ENCODE measurements at regions not wholly inside any gene's neighbourhood (a gene's known extent, or its start where the extent isn't known, plus 50 kb on each side); places are given as distances from the start of the nearest gene placed in this dataset.

GRCh38 chr10:33813415-33813814 lies 478.9 kb upstream of the NRP1 start:
- DNase-seq (ENCODE audit: low read depth): no peak
- no peak overlapping the region for H3K4me3 ChIP-seq (ENCODE audit: low read depth, low read length)
- no peak for TF ChIP-seq CTCF (IDR thresholded peaks at IDR 0.05; ENCODE audit: low read depth, low read length, missing control alignments)

GRCh38 chr10:33812586-33812985 lies 478.1 kb upstream of the NRP1 start:
- no peak overlapping the region for H3K4me3 ChIP-seq (ENCODE audit: low read depth, low read length)
- no peak for TF ChIP-seq CTCF (IDR thresholded peaks at IDR 0.05; ENCODE audit: low read depth, low read length, missing control alignments)
- no peak for DNase-seq (ENCODE audit: low read depth)

GRCh38 chr10:33810986-33811385 lies 476.5 kb upstream of the NRP1 start:
- no peak for TF ChIP-seq CTCF (IDR thresholded peaks at IDR 0.05; ENCODE audit: low read depth, low read length, missing control alignments)
- DNase-seq (ENCODE audit: low read depth): no peak

GRCh38 chr10:33809732-33810131 lies 475.3 kb upstream of the NRP1 start:
- no peak overlapping the region for H3K4me3 ChIP-seq (ENCODE audit: low read depth, low read length)
- DNase-seq (ENCODE audit: low read depth): no peak
- no peak for TF ChIP-seq CTCF (IDR thresholded peaks at IDR 0.05; ENCODE audit: low read depth, low read length, missing control alignments)

More at GRCh38 chr10:33810986-33811385, 476.5 kb upstream of the NRP1 start:
- H3K4me3 ChIP-seq (ENCODE audit: low read depth, low read length): no peak overlapping the region

GRCh38 chr10:33808475-33808874 lies 474.0 kb upstream of the NRP1 start:
- no peak for DNase-seq (ENCODE audit: low read depth)
- H3K4me3 ChIP-seq (ENCODE audit: low read depth, low read length): no peak overlapping the region
- no peak for TF ChIP-seq CTCF (IDR thresholded peaks at IDR 0.05; ENCODE audit: low read depth, low read length, missing control alignments)

- no peak for DNase-seq (ENCODE audit: low read depth)
- no peak for TF ChIP-seq CTCF (IDR thresholded peaks at IDR 0.05; ENCODE audit: low read depth, low read length, missing control alignments)
- H3K4me3 ChIP-seq (ENCODE audit: low read depth, low read length): no peak overlapping the region
Observed at GRCh38 chr10:33807531-33808359, 473.3 kb upstream of the NRP1 start.

GRCh38 chr10:33805831-33806230 lies 471.4 kb upstream of the NRP1 start:
- no peak for TF ChIP-seq CTCF (IDR thresholded peaks at IDR 0.05; ENCODE audit: low read depth, low read length, missing control alignments)
- no peak for DNase-seq (ENCODE audit: low read depth)
- H3K4me3 ChIP-seq (ENCODE audit: low read depth, low read length): no peak overlapping the region
